Neural crest cell (in vitro differentiated cells): ENCODE measurements at regions not wholly inside any gene's neighbourhood (a gene's known extent, or its start where the extent isn't known, plus 50 kb on each side); places are given as distances from the start of the nearest gene placed in this dataset.

Experiments used
- DNase-seq: peaks from one replicate; pipeline ENCODE4 v3.0.0; 2021; ENCODE audit warnings: low read depth, mixed read lengths, low spot score
- H3K27ac Mint-ChIP-seq: one replicate; pipeline ENCODE4 v1.8.0; 2021; ENCODE audit warnings: mild to moderate bottlenecking, mixed read lengths; ENCODE audit not compliant: unreplicated experiment
- H3K27me3 Mint-ChIP-seq: 2 replicates; pipeline ENCODE4 v1.8.0; 2021; ENCODE audit warnings: low read depth, mild to moderate bottlenecking, mixed read lengths
- H3K36me3 Mint-ChIP-seq: 2 replicates; pipeline ENCODE4 v1.8.0; 2021; ENCODE audit warnings: low read depth, mild to moderate bottlenecking, mixed read lengths
- H3K4me1 Mint-ChIP-seq: 2 replicates; pipeline ENCODE4 v1.8.0; 2021; ENCODE audit warnings: mixed read lengths
- H3K4me3 Mint-ChIP-seq: one replicate; pipeline ENCODE4 v1.8.0; 2021; ENCODE audit warnings: mild to moderate bottlenecking, mixed read lengths
- H3K9me3 Mint-ChIP-seq: 2 replicates; pipeline ENCODE4 v1.8.0; 2021; ENCODE audit warnings: mixed read lengths
- CTCF ChIP-seq: fragments of 200-600 bp; sonication (generic); conservative IDR thresholded peaks from 2 replicates; pipeline ENCODE4 v1.5.0; 2021; ENCODE audit warnings: antibody characterized with exemption, mild to moderate bottlenecking

DNA sequence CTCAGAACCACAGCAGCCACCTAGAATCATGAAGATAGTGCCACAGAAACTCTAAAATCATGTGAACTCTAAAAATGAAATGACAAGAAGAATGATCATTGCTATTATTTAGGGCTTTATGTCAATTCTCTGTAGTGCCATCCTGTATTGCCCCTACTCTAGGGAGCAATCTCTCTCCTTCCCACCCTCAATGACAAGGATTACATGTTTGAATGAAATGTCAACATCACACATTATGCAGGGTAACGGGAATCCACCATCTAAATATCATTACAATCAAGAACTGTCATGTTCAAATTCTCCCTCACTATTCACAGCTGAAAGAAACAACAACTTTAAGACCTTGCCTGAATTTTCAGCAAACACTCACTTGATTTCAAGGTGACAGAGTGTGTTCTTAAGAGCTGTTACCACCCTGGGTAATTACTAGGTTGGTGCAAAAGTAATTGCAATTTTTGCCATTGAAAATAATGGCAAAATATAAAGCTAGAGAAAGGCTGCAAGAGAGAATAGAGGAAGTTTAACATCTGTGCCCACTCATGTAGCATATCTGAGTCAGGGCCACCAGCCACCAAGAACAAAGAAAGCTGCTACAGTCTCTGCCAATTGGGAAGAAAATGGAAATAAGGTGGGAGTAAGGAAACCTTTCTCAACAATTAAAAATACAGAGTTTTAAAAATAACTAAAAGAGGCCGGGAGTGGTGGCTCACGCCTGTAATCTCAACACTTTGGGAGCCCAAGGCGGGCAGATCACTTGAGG lies 112.8 kb upstream of the PSMD7 start:
- H3K4me1 Mint-ChIP-seq = no peaks in the 10 kb centered on the region
- H3K9me3 Mint-ChIP-seq = peaks cover 19% of the 10 kb centered on the region
- TF ChIP-seq CTCF = no peak
- DNase-seq = no peak
- no peaks in the 10 kb centered on the region for H3K27me3 Mint-ChIP-seq
- H3K4me3 Mint-ChIP-seq = no peak overlapping the region
- H3K27ac Mint-ChIP-seq = no peak overlapping the region
- no peaks in the 10 kb centered on the region for H3K36me3 Mint-ChIP-seq

DNA sequence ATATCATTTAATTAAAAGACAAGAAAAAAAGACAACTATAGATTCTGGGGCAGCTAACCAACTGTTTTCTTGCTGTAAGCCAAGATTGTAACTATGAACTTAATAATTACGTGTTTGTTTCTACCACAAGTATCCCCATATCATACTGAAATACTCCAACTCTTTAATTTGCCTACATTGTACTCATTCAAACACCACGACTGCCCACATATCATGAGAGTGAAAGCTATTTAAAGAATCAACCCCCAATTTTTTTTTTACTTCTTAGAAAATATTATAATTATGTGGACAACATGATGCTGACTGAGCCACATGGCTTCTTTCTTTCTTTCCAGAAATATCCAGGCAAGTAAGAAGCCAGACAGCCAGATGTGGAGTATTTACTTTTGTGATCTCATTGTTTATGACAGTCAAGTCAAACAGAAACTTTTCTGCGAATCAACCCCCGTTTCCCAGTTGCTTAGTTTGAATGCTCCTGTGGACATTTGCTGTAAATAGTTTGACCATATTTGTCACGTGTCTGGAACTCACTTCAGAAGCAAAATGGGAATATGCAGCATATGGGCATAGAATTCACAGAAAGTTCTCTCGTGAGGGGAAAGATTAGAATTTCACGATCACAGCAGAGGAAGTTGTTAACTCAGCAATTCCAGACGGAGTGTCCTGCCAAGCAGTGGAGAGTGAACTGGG lies 126.8 kb upstream of the PSMD7 start:
- Mint-ChIP-seq H3K4me3 (no peak overlapping the region), H3K36me3 (no peaks in the 10 kb centered on the region), H3K27me3 (peaks cover 2% of the 10 kb centered on the region), H3K9me3 (peaks cover 4% of the 10 kb centered on the region), H3K4me1 (no peaks in the 10 kb centered on the region), H3K27ac (no peak overlapping the region)
- DNase-seq = no peak
- TF ChIP-seq CTCF = no peak

DNA sequence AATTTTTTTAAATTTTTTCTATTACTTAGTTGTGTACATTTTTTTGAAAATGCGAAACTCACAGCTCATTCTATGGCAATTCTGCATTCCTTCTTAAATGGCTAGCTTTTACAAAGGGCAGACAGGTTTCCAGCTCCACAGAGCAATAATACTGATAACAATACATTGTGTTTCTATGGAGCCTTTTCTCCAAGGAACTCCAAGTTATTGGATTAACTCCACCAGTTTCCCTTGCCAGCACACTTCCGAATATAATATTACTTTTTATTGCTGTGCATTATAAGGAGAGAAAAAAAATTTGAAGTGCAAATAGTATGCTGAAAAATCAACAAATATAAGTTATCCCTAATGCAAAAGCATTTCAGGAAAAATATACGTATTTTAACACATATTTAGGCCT lies 127.5 kb upstream of the PSMD7 start:
- no peak for DNase-seq
- Mint-ChIP-seq H3K4me1 (no peaks in the 10 kb centered on the region), H3K27ac (no peak overlapping the region), H3K27me3 (peaks cover 2% of the 10 kb centered on the region), H3K9me3 (peaks cover 3% of the 10 kb centered on the region), H3K4me3 (no peak overlapping the region), H3K36me3 (no peaks in the 10 kb centered on the region)
- no peak for TF ChIP-seq CTCF

DNA sequence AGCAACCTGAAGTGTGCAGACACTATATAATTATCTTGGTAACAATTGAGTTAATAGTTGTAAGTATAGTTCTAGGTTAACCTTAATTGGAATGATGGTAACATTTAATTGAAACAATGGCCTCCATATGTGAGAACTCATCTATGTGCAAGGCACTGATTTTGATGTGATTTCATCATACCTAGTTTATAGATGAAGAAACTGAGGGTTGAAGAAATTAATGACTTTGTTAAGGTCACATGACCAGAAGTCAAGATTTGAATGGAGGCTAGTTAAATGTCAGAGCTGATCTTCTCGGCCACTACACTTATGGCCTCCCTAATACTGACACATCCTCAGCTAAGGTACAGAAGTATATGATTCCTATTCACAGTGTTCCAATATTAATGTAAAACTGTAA lies 128.2 kb upstream of the PSMD7 start:
- no peak for DNase-seq
- Mint-ChIP-seq H3K4me1 (no peaks in the 10 kb centered on the region), H3K36me3 (peaks cover under 1% of the 10 kb centered on the region), H3K9me3 (peaks cover 3% of the 10 kb centered on the region), H3K27ac (no peak overlapping the region), H3K27me3 (peaks cover 2% of the 10 kb centered on the region), H3K4me3 (no peak overlapping the region)
- TF ChIP-seq CTCF = no peak

GRCh38 chr16:74166456-74166855 lies 130.2 kb upstream of the PSMD7 start:
- no peak overlapping the region for H3K27ac Mint-ChIP-seq
- TF ChIP-seq CTCF = no peak
- no peaks in the 10 kb centered on the region for H3K4me1 Mint-ChIP-seq
- DNase-seq = no peak
- peaks cover 2% of the 10 kb centered on the region for H3K27me3 Mint-ChIP-seq
- peaks cover 2% of the 10 kb centered on the region for H3K36me3 Mint-ChIP-seq
- no peak overlapping the region for H3K4me3 Mint-ChIP-seq
- peaks cover 9% of the 10 kb centered on the region for H3K9me3 Mint-ChIP-seq
